ENCODE measurements at regions not wholly inside any gene's neighbourhood (a gene's known extent, or its start where the extent isn't known, plus 50 kb on each side); places are given as distances from the start of the nearest gene placed in this dataset.

- TF ChIP-seq CTCF (IDR thresholded peaks at IDR 0.05) (no peak), POLR2A (IDR thresholded peaks at IDR 0.05) (no peak)
Observed at GRCh38 chr2:238765590-238765989, 82.3 kb upstream of the TWIST2 start.

Data from uterus (tissue), 2 donors.